ENCODE measurements at regions not wholly inside any gene's neighbourhood (a gene's known extent, or its start where the extent isn't known, plus 50 kb on each side); places are given as distances from the start of the nearest gene placed in this dataset.
"Not testable (repeated sequence)": the region's sequence is repeated elsewhere in the genome, so short reads cannot be mapped to it uniquely, and the experiment has no call there.

- DNase-seq (ENCODE audit: low read depth in 2 of 2), result no peak
Observed at GRCh38 chr15:93826293-93826692, 405.1 kb upstream of the MCTP2 start.

- no peak for DNase-seq (ENCODE audit: low read depth in 2 of 2)
Observed at GRCh38 chr15:93825682-93826081, 405.7 kb upstream of the MCTP2 start.

GRCh38 chr15:93823971-93824913 lies 407.1 kb upstream of the MCTP2 start:
- DNase-seq (ENCODE audit: low read depth in 2 of 2), result no peak

- no peak for DNase-seq (ENCODE audit: low read depth in 2 of 2)
Observed at GRCh38 chr15:93820566-93820965, 410.8 kb upstream of the MCTP2 start.

- DNase-seq (ENCODE audit: low read depth in 2 of 2), result no peak
Observed at GRCh38 chr15:93819826-93820225, 411.5 kb upstream of the MCTP2 start.

- no peak for DNase-seq (ENCODE audit: low read depth in 2 of 2)
Observed at GRCh38 chr15:93816815-93817214, 414.5 kb upstream of the MCTP2 start.

- DNase-seq (ENCODE audit: low read depth in 2 of 2), result no peak
Observed at GRCh38 chr15:93811305-93811704, 420.1 kb upstream of the MCTP2 start.

GRCh38 chr15:93809516-93809915 lies 421.8 kb upstream of the MCTP2 start:
- no peak for DNase-seq (ENCODE audit: low read depth in 2 of 2)

GRCh38 chr15:93803421-93804152 lies 427.8 kb upstream of the MCTP2 start:
- DNase-seq (ENCODE audit: low read depth in 2 of 2), result no peak

GRCh38 chr15:93801206-93801605 lies 430.2 kb upstream of the MCTP2 start:
- DNase-seq (ENCODE audit: low read depth in 2 of 2), result no peak

- DNase-seq (ENCODE audit: low read depth in 2 of 2), result no peak
Observed at GRCh38 chr15:93800805-93801204, 430.6 kb upstream of the MCTP2 start.

- DNase-seq (ENCODE audit: low read depth in 2 of 2), result no peak
Observed at GRCh38 chr15:93789441-93789840, 441.9 kb upstream of the MCTP2 start.

GRCh38 chr15:93780073-93780472 lies 451.3 kb upstream of the MCTP2 start:
- no peak for DNase-seq (ENCODE audit: low read depth in 2 of 2)

GRCh38 chr15:93779341-93779740 lies 452.0 kb upstream of the MCTP2 start:
- DNase-seq (ENCODE audit: low read depth in 2 of 2), result no peak

- DNase-seq (ENCODE audit: low read depth in 2 of 2), result no peak
Observed at GRCh38 chr15:93771196-93772030, 459.9 kb upstream of the MCTP2 start.

GRCh38 chr15:93770788-93771187 lies 460.6 kb upstream of the MCTP2 start:
- DNase-seq (ENCODE audit: low read depth in 2 of 2), result no peak

- DNase-seq (ENCODE audit: low read depth in 2 of 2), result no peak
Observed at GRCh38 chr15:93762036-93762435, 469.3 kb upstream of the MCTP2 start.

- DNase-seq (ENCODE audit: low read depth in 2 of 2), result no peak
Observed at GRCh38 chr15:93759629-93760028, 471.7 kb upstream of the MCTP2 start.

- DNase-seq (ENCODE audit: low read depth in 2 of 2), result no peak
Observed at GRCh38 chr15:93758824-93759223, 472.5 kb upstream of the MCTP2 start.

GRCh38 chr15:93748710-93749109 lies 482.7 kb upstream of the MCTP2 start:
- no peak for DNase-seq (ENCODE audit: low read depth in 2 of 2)

- DNase-seq (ENCODE audit: low read depth in 2 of 2), result not testable (repeated sequence)
Observed at GRCh38 chr15:93734976-93735375, 496.4 kb upstream of the MCTP2 start.

- DNase-seq (ENCODE audit: low read depth in 2 of 2), result no peak
Observed at GRCh38 chr15:93730724-93731123, 500.6 kb upstream of the MCTP2 start.

Data from stimulated activated CD4-positive, alpha-beta T cell treated with anti-CD3 and anti-CD28 coated beads, Interleukin-15, amount 100 ng/mL, for 48 hours (primary cell).